ENCODE measurements at regions not wholly inside any gene's neighbourhood (a gene's known extent, or its start where the extent isn't known, plus 50 kb on each side); places are given as distances from the start of the nearest gene placed in this dataset.
"Not testable (repeated sequence)": the region's sequence is repeated elsewhere in the genome, so short reads cannot be mapped to it uniquely, and the experiment has no call there.

DNA sequence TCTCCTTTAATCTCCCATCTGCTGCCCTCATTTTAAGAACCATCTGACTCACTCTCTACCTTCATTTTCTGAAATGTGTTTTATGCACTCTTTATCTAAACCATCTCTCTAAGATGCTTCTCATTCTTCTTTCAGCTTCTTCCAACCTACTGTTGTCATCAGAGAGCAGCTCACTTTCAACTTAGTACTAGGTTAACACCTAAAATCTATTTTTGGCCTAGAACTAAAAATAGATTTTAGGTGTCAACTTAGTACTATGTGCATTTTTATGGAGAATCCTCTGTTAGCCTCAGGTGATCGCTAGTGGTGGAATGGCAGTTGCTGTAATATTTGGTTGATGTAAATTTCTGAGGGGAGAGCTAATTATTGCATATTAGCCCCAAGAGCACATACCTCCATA lies 277.1 kb downstream of the KCNJ2 start:
- Histone ChIP-seq H3K27me3 (ENCODE audit: control insufficient read depth in 4 of 4, insufficient read depth in 4 of 4, low read length in 3 of 4) (peaks cover 0 to 3% (median 0%) of the 10 kb centered on the region in 4 donors), H3K27ac (ENCODE audit: low read depth in 1 of 2, low read length in 2 of 2) (no peak overlapping the region), H3K36me3 (ENCODE audit: control insufficient read depth in 4 of 4, insufficient read depth in 3 of 4, low read depth in 1 of 4, low read length in 3 of 4) (no peaks in the 10 kb centered on the region), H3K4me3 (ENCODE audit: low read depth in 1 of 3, low read length in 3 of 3) (no peak overlapping the region), H3K4me1 (ENCODE audit: control insufficient read depth in 4 of 4, insufficient read depth in 4 of 4, low read length in 3 of 4) (no peaks in the 10 kb centered on the region), H3K9ac (ENCODE audit: low read depth in 1 of 2, low read length in 2 of 2) (no peak overlapping the region), H3K9me3 (ENCODE audit: control insufficient read depth in 4 of 4, low read length in 3 of 4) (peaks cover 0 to 4% (median 2%) of the 10 kb centered on the region in 4 donors)
- TF ChIP-seq RAD21 (IDR thresholded peaks at IDR 0.05) (no peak), HNF4G (IDR thresholded peaks at IDR 0.05) (no peak), NR2F2 (IDR thresholded peaks at IDR 0.05) (no peak), YY1 (IDR thresholded peaks at IDR 0.05) (no peak), GABPA (IDR thresholded peaks at IDR 0.05 in 1 of 2, conservative IDR thresholded peaks at IDR 0.05 in 1 of 2) (no peak), SP1 (IDR thresholded peaks at IDR 0.05) (no peak), RXRA (IDR thresholded peaks at IDR 0.05) (no peak), JUND (IDR thresholded peaks at IDR 0.05) (no peak), TAF1 (conservative IDR thresholded peaks at IDR 0.05) (no peak), FOXA2 (IDR thresholded peaks at IDR 0.05) (no peak), FOXA1 (IDR thresholded peaks at IDR 0.05) (no peak)
- TF ChIP-seq, protein P1, sequence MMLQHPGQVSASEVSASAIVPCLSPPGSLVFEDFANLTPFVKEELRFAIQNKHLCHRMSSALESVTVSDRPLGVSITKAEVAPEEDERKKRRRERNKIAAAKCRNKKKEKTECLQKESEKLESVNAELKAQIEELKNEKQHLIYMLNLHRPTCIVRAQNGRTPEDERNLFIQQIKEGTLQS (IDR thresholded peaks at IDR 0.05) = no peak
- TF ChIP-seq, protein P2, sequence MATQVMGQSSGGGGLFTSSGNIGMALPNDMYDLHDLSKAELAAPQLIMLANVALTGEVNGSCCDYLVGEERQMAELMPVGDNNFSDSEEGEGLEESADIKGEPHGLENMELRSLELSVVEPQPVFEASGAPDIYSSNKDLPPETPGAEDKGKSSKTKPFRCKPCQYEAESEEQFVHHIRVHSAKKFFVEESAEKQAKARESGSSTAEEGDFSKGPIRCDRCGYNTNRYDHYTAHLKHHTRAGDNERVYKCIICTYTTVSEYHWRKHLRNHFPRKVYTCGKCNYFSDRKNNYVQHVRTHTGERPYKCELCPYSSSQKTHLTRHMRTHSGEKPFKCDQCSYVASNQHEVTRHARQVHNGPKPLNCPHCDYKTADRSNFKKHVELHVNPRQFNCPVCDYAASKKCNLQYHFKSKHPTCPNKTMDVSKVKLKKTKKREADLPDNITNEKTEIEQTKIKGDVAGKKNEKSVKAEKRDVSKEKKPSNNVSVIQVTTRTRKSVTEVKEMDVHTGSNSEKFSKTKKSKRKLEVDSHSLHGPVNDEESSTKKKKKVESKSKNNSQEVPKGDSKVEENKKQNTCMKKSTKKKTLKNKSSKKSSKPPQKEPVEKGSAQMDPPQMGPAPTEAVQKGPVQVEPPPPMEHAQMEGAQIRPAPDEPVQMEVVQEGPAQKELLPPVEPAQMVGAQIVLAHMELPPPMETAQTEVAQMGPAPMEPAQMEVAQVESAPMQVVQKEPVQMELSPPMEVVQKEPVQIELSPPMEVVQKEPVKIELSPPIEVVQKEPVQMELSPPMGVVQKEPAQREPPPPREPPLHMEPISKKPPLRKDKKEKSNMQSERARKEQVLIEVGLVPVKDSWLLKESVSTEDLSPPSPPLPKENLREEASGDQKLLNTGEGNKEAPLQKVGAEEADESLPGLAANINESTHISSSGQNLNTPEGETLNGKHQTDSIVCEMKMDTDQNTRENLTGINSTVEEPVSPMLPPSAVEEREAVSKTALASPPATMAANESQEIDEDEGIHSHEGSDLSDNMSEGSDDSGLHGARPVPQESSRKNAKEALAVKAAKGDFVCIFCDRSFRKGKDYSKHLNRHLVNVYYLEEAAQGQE (IDR thresholded peaks at IDR 0.05) = no peak
- TF ChIP-seq, protein P3, sequence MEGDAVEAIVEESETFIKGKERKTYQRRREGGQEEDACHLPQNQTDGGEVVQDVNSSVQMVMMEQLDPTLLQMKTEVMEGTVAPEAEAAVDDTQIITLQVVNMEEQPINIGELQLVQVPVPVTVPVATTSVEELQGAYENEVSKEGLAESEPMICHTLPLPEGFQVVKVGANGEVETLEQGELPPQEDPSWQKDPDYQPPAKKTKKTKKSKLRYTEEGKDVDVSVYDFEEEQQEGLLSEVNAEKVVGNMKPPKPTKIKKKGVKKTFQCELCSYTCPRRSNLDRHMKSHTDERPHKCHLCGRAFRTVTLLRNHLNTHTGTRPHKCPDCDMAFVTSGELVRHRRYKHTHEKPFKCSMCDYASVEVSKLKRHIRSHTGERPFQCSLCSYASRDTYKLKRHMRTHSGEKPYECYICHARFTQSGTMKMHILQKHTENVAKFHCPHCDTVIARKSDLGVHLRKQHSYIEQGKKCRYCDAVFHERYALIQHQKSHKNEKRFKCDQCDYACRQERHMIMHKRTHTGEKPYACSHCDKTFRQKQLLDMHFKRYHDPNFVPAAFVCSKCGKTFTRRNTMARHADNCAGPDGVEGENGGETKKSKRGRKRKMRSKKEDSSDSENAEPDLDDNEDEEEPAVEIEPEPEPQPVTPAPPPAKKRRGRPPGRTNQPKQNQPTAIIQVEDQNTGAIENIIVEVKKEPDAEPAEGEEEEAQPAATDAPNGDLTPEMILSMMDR (IDR thresholded peaks at IDR 0.05; ENCODE audit: low read depth, low read length, missing input control) = no peak
- TF ChIP-seq, protein P4, sequence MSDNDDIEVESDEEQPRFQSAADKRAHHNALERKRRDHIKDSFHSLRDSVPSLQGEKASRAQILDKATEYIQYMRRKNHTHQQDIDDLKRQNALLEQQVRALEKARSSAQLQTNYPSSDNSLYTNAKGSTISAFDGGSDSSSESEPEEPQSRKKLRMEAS (IDR thresholded peaks at IDR 0.05) = no peak
- 93% methylated on average over 1 of the region's 1 CpG for WGBS
- DNase-seq (ENCODE audit: low spot score) = no peak

DNA sequence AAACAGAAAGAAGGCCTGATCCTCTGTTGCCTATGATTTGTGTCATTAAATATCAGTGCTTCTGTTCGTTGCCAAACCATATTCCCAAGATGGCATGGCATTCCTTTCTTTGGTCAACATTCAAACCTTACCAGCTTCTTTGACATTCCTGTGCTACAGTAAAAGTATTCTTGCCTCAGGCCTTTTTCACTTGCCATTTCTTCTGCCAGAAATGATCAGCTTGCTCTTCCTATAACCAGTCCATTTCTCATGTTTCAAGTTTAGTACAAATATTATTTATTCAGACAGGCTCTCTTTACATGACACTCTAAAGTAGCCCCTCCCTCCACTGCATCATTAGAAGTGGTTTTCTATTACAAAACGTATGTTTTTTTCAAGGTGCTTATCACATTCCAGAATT lies 278.3 kb downstream of the KCNJ2 start:
- no peaks in the 10 kb centered on the region for H3K4me1 ChIP-seq (ENCODE audit: control insufficient read depth in 4 of 4, insufficient read depth in 4 of 4, low read length in 3 of 4)
- peaks cover 0 to 3% (median 0%) of the 10 kb centered on the region in 4 donors for H3K27me3 ChIP-seq (ENCODE audit: control insufficient read depth in 4 of 4, insufficient read depth in 4 of 4, low read length in 3 of 4)
- TF ChIP-seq FOXA1 (IDR thresholded peaks at IDR 0.05) = no peak
- no peak for TF ChIP-seq HNF4A (conservative IDR thresholded peaks at IDR 0.05)
- TF ChIP-seq, protein P3 (IDR thresholded peaks at IDR 0.05; ENCODE audit: low read depth, low read length, missing input control) = no peak
- 55% methylated on average over 2 of the region's 2 CpGs for whole genome bisulfite sequencing
- no peak overlapping the region for H3K27ac ChIP-seq (ENCODE audit: low read depth in 1 of 2, low read length in 2 of 2)
- H3K9ac ChIP-seq (ENCODE audit: low read depth in 1 of 2, low read length in 2 of 2) = no peak overlapping the region
- H3K4me3 ChIP-seq (ENCODE audit: low read depth in 1 of 3, low read length in 3 of 3) = no peak overlapping the region
- H3K9me3 ChIP-seq (ENCODE audit: control insufficient read depth in 4 of 4, low read length in 3 of 4) = peaks cover 0 to 4% (median 2%) of the 10 kb centered on the region in 4 donors
- DNase-seq (ENCODE audit: low spot score) = no peak
- H3K36me3 ChIP-seq (ENCODE audit: control insufficient read depth in 4 of 4, insufficient read depth in 3 of 4, low read depth in 1 of 4, low read length in 3 of 4) = no peaks in the 10 kb centered on the region

DNA sequence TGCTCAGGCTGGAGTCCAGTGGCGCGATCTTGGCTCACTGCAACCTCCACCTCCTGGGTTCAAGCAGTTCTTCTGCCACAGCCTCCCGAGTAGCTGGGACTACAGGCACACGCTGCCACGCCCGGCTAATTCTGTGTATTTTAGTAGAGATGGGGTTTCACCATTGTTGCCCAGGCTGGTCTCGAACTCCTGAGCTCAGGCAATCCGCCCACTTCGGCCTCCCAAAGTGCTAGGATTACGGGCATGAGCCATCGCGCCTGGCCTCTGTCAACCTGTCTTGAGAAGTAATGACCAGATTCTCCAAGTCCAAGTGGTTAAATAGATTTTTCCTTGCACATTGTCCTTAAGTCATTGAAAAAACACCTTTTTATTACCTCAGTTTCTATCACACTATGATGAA lies 283.7 kb downstream of the KCNJ2 start:
- not testable (repeated sequence) for H3K27me3 ChIP-seq (ENCODE audit: control insufficient read depth in 4 of 4, insufficient read depth in 4 of 4, low read length in 3 of 4); H3K4me1 ChIP-seq (ENCODE audit: control insufficient read depth in 4 of 4, insufficient read depth in 4 of 4, low read length in 3 of 4); H3K9ac ChIP-seq (ENCODE audit: low read depth in 1 of 2, low read length in 2 of 2); H3K9me3 ChIP-seq (ENCODE audit: control insufficient read depth in 4 of 4, low read length in 3 of 4); H3K36me3 ChIP-seq (ENCODE audit: control insufficient read depth in 4 of 4, insufficient read depth in 3 of 4, low read depth in 1 of 4, low read length in 3 of 4); H3K4me3 ChIP-seq (ENCODE audit: low read depth in 1 of 3, low read length in 3 of 3); DNase-seq (ENCODE audit: low spot score); H3K27ac ChIP-seq (ENCODE audit: low read depth in 1 of 2, low read length in 2 of 2)
- WGBS = 89% methylated on average over 12 of the region's 12 CpGs

Data from liver (tissue), 8 donors.